ENCODE measurements at regions not wholly inside any gene's neighbourhood (a gene's known extent, or its start where the extent isn't known, plus 50 kb on each side); places are given as distances from the start of the nearest gene placed in this dataset.
"Not testable (repeated sequence)": the region's sequence is repeated elsewhere in the genome, so short reads cannot be mapped to it uniquely, and the experiment has no call there.

DNA sequence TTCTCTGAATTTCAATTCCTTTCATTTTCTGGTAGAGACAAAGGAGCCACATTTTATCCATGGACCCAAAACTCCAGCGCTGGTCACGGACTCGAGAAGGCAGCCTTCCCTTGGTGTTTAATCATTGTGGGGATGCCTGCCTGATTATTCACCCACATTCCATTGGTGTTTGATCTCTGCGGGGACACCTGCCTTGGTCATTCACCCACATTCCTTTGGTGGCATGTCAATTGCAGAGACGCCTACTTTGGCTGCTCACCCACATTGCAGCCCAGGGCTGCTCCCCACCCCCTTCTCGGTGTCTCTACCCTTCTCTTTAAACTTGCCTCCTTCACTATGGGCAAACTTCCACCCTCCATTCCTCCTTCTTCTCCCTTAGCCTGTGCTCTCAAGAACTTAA lies 780.7 kb upstream of the POU3F4 start:
- H3K4me3 ChIP-seq (ENCODE audit: extremely low read depth in 1 of 4, insufficient read depth in 2 of 4, low read depth in 3 of 4, low read length in 4 of 4); H3K4me2 ChIP-seq (ENCODE audit: insufficient read depth in 1 of 2, low read depth in 2 of 2, low read length in 2 of 2); H3K23me2 ChIP-seq (ENCODE audit: low read depth, low read length); DNase-seq (ENCODE audit: low read depth in 1 of 2, low spot score in 2 of 2); H3K79me1 ChIP-seq (ENCODE audit: low read depth, low read length); H3K4me1 ChIP-seq (replicated peaks in 1 of 4; ENCODE audit: control insufficient read depth in 3 of 4, insufficient read depth in 4 of 4, low read length in 3 of 4); H4K8ac ChIP-seq (ENCODE audit: extremely low read depth, insufficient read depth, low read length); CTCF ChIA-PET (ENCODE audit: partially characterized antibody); H3K79me2 ChIP-seq (ENCODE audit: control insufficient read depth in 1 of 2, insufficient read depth in 2 of 2, low read length in 2 of 2); H3K18ac ChIP-seq (ENCODE audit: extremely low read depth, low read length); H3K27ac ChIP-seq (ENCODE audit: low read depth, low read length); H2BK15ac ChIP-seq (ENCODE audit: low read length); H2BK20ac ChIP-seq (ENCODE audit: low read length); H3K36me3 ChIP-seq (ENCODE audit: control insufficient read depth in 2 of 4, insufficient read depth in 4 of 4, low read length in 3 of 4); H2AK5ac ChIP-seq (ENCODE audit: low read depth, low read length); H3K9ac ChIP-seq (replicated peaks in 1 of 4; ENCODE audit: extremely low read depth in 1 of 4, low read depth in 3 of 4, low read length in 3 of 4); H2BK120ac ChIP-seq (replicated peaks; ENCODE audit: low read depth, low read length); H3K27me3 ChIP-seq (replicated peaks in 1 of 4; ENCODE audit: control insufficient read depth in 3 of 4, extremely low read depth in 1 of 4, insufficient read depth in 3 of 4, low read length in 3 of 4); H3K9me3 ChIP-seq (ENCODE audit: insufficient read depth in 2 of 2, low read depth in 1 of 2, low read length in 1 of 2); H3K23ac ChIP-seq (ENCODE audit: insufficient read length); H2BK12ac ChIP-seq (ENCODE audit: low read depth, low read length); H3K14ac ChIP-seq (ENCODE audit: insufficient read length); H3K56ac ChIP-seq (replicated peaks; ENCODE audit: insufficient read length, low read depth, low read length); H4K20me1 ChIP-seq (replicated peaks in 1 of 2; ENCODE audit: control insufficient read depth in 1 of 2, insufficient read depth in 2 of 2, low read length in 2 of 2); FAIRE-seq; H4K91ac ChIP-seq (replicated peaks; ENCODE audit: insufficient read length, low read length); H4K5ac ChIP-seq (ENCODE audit: insufficient read length, low read depth, low read length); H2BK5ac ChIP-seq (ENCODE audit: low read depth, low read length); H2AFZ ChIP-seq (ENCODE audit: low read length); H3K4ac ChIP-seq (replicated peaks; ENCODE audit: insufficient read length, low read depth, low read length); POLR2A ChIA-PET (ENCODE audit: partially characterized antibody): not testable (repeated sequence)
- WGBS, 2 experiments (ENCODE audit: extremely low coverage in 1 of 2, insufficient coverage in 1 of 2, insufficient read length in 1 of 2, insufficient replicate concordance in 2 of 2, low coverage in 1 of 2, low lambda C conversion rate in 2 of 2, missing lambda C conversion rate in 1 of 2), result no CpG with 5 or more reads among the region's 6 CpGs

Data from H1 (cell line).